WTC11 (cell line): ENCODE measurements at regions not wholly inside any gene's neighbourhood (a gene's known extent, or its start where the extent isn't known, plus 50 kb on each side); places are given as distances from the start of the nearest gene placed in this dataset.

Experiments
- ATAC-seq: fragments of 200-7000 bp; cut with Tn5 transposase; 2 replicates; pipeline ENCODE4 v1.10.0; 2021; ENCODE audit warnings: mild to moderate bottlenecking, moderate library complexity
- CTCF ChIA-PET: fragments of 300-600 bp; sonication (Branson Sonifier 250); formaldehyde crosslinking; loops from one replicate; lab custom pipeline; 2021; ENCODE audit warnings: antibody characterized with exemption; lab: Charles Lee
- POLR2A ChIA-PET: fragments of 350-600 bp; sonication (Branson Sonifier 250); formaldehyde crosslinking; loops from one replicate; lab custom pipeline; 2021; ENCODE audit warnings: antibody characterized with exemption; lab: Charles Lee
- DNase-seq: peaks from one replicate; pipeline ENCODE4 v3.0.0; 2021; ENCODE audit warnings: low spot score
- H3K27ac Mint-ChIP-seq: 2 replicates; pipeline ENCODE4 v1.8.0; 2021; ENCODE audit warnings: mixed read lengths
- H3K27me3 Mint-ChIP-seq: 2 replicates; pipeline ENCODE4 v1.8.0; 2021; ENCODE audit warnings: low read depth, mild to moderate bottlenecking, moderate library complexity, mixed read lengths
- H3K36me3 Mint-ChIP-seq: 2 replicates; pipeline ENCODE4 v1.8.0; 2021; ENCODE audit warnings: mixed read lengths
- H3K4me1 Mint-ChIP-seq: 2 replicates; pipeline ENCODE4 v1.8.0; 2022; ENCODE audit warnings: mixed read lengths
- H3K4me3 Mint-ChIP-seq: 2 replicates; pipeline ENCODE4 v1.8.0; 2021; ENCODE audit warnings: mild to moderate bottlenecking, moderate library complexity, mixed read lengths
- H3K9me3 Mint-ChIP-seq: 2 replicates; pipeline ENCODE4 v1.8.0; 2021; ENCODE audit warnings: mixed read lengths
- ATF1 ChIP-seq: sonication (generic); formaldehyde crosslinking; IDR thresholded peaks from 2 replicates; pipeline ENCODE4 v1.8.1; 2023; ENCODE audit warnings: mild to moderate bottlenecking, moderate library complexity, missing genetic modification reagents
- CBFB ChIP-seq: sonication (generic); formaldehyde crosslinking; IDR thresholded peaks from 2 replicates; pipeline ENCODE4 v1.8.1; 2022; ENCODE audit warnings: mild to moderate bottlenecking, low read depth, missing genetic modification reagents
- ELF4 ChIP-seq: sonication (generic); formaldehyde crosslinking; IDR thresholded peaks from 2 replicates; pipeline ENCODE4 v1.8.1; 2022; ENCODE audit warnings: low read depth, mild to moderate bottlenecking, moderate library complexity, missing genetic modification reagents
- FOXJ3 ChIP-seq: sonication (generic); formaldehyde crosslinking; IDR thresholded peaks from 2 replicates; pipeline ENCODE4 v1.9.0; 2021; ENCODE audit warnings: missing genetic modification reagents, mild to moderate bottlenecking, borderline replicate concordance
- FOXP1 ChIP-seq: sonication (generic); formaldehyde crosslinking; IDR thresholded peaks from 2 replicates; pipeline ENCODE4 v1.8.0; 2022; ENCODE audit warnings: missing genetic modification reagents, mild to moderate bottlenecking, moderate library complexity, borderline replicate concordance
- GRHL2 ChIP-seq: fragments of 250-450 bp; sonication (Bioruptor Pico); IDR thresholded peaks from 2 replicates; pipeline ENCODE4 v1.8.0; 2022; ENCODE audit warnings: mild to moderate bottlenecking, moderate library complexity; ENCODE audit not compliant: insufficient replicate concordance, severe bottlenecking
- GTF2I ChIP-seq: fragments of 250-450 bp; sonication (Bioruptor Pico); conservative IDR thresholded peaks from 2 replicates; pipeline ENCODE4 v1.4.0; 2021; ENCODE audit warnings: mild to moderate bottlenecking
- JAZF1 ChIP-seq: fragments of 250-450 bp; sonication (Bioruptor Pico); IDR thresholded peaks from 2 replicates; pipeline ENCODE4 v1.9.0; 2021; ENCODE audit warnings: moderate library complexity, mild to moderate bottlenecking, inconsistent platforms
- JUN ChIP-seq: sonication (generic); formaldehyde crosslinking; IDR thresholded peaks from 2 replicates; pipeline ENCODE4 v1.8.0; 2023; ENCODE audit warnings: mild to moderate bottlenecking, missing genetic modification reagents
- NFYB ChIP-seq: sonication (generic); formaldehyde crosslinking; conservative IDR thresholded peaks from 2 replicates; pipeline ENCODE4 v1.8.0; 2022; ENCODE audit warnings: low read depth, missing genetic modification reagents
- PRRX2 ChIP-seq: fragments of 250-450 bp; sonication (Bioruptor Pico); IDR thresholded peaks from 2 replicates; pipeline ENCODE4 v1.8.0; 2021; ENCODE audit warnings: mild to moderate bottlenecking
- SP1 ChIP-seq: sonication (generic); formaldehyde crosslinking; conservative IDR thresholded peaks from 2 replicates; pipeline ENCODE4 v1.8.1; 2022; ENCODE audit warnings: missing genetic modification reagents
- ZBTB21 ChIP-seq: sonication (generic); formaldehyde crosslinking; IDR thresholded peaks from 2 replicates; pipeline ENCODE4 v1.8.1; 2023; ENCODE audit warnings: mild to moderate bottlenecking, missing genetic modification reagents, borderline replicate concordance
- ZNF671 ChIP-seq: fragments of 250-450 bp; sonication (Bioruptor Pico); IDR thresholded peaks from 2 replicates; pipeline ENCODE4 v1.8.0; 2021; ENCODE audit warnings: mild to moderate bottlenecking
- TF ChIP-seq, protein P1 (sequence below): sonication (generic); formaldehyde crosslinking; IDR thresholded peaks from 2 replicates; pipeline ENCODE4 v1.8.0; 2022; ENCODE audit warnings: mild to moderate bottlenecking, missing genetic modification reagents
- TF ChIP-seq, protein P2 (sequence below): sonication (generic); formaldehyde crosslinking; IDR thresholded peaks from 2 replicates; pipeline ENCODE4 v1.8.0; 2022; ENCODE audit warnings: mild to moderate bottlenecking, missing genetic modification reagents
- TF ChIP-seq, protein P3 (sequence below): sonication (generic); formaldehyde crosslinking; IDR thresholded peaks from 2 replicates; pipeline ENCODE4 v1.8.0; 2022; ENCODE audit warnings: missing genetic modification reagents
- TF ChIP-seq, protein P4 (sequence below): fragments of 250-450 bp; sonication (Bioruptor Pico); IDR thresholded peaks from 2 replicates; pipeline ENCODE4 v1.9.0; 2021; ENCODE audit warnings: mild to moderate bottlenecking
- TF ChIP-seq, protein P5 (sequence below): sonication (generic); formaldehyde crosslinking; IDR thresholded peaks from 2 replicates; pipeline ENCODE4 v1.8.0; 2023; ENCODE audit warnings: mild to moderate bottlenecking, missing genetic modification reagents
- TF ChIP-seq, protein P6 (sequence below): sonication (generic); formaldehyde crosslinking; IDR thresholded peaks from 2 replicates; pipeline ENCODE4 v1.8.1; 2023; ENCODE audit warnings: mild to moderate bottlenecking, missing genetic modification reagents, moderate library complexity
- TF ChIP-seq, protein P7 (sequence below): fragments of 250-450 bp; sonication (Bioruptor Pico); conservative IDR thresholded peaks from 2 replicates; pipeline ENCODE4 v1.9.0; 2021; ENCODE audit warnings: mild to moderate bottlenecking

DNA sequence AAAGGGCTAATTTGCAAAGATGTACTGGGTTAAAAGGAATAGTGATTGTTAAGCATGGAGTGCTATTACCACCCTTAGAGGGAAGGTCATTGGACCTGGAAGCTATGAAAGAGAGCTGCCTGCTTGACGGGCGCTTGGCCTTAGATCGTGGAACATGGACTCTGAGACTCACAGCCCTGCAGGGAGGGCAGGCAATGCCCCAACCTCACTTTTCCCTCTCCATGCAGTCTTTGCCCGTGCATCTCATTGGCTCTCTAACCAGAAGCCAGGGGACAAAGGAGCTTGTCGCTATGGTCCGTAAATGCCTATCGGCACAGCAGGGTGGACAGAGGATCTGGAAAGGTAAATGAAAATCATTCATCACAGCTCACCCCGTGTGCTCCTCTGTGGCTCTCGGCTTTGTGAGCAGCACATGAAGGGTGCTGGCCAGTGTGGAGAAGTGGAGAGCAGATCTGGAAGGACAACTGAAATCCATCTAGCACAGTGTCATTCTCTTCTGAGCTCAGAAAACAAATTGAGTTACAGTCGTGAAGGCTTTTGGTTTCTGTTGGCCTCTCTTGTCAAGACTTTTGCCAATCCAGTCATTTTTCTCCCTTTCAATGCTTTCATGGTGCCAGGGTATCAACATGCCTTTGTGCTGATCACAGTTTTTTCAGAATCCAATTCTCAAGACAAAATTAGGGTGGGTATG is 186.2 kb downstream of the SNX18 start (continued):
- TF ChIP-seq, protein P1, sequence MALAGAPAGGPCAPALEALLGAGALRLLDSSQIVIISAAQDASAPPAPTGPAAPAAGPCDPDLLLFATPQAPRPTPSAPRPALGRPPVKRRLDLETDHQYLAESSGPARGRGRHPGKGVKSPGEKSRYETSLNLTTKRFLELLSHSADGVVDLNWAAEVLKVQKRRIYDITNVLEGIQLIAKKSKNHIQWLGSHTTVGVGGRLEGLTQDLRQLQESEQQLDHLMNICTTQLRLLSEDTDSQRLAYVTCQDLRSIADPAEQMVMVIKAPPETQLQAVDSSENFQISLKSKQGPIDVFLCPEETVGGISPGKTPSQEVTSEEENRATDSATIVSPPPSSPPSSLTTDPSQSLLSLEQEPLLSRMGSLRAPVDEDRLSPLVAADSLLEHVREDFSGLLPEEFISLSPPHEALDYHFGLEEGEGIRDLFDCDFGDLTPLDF (CRISPR knock-in tag) = no peak
- TF ChIP-seq JAZF1 (no peak), NFYB (no peak), ZBTB21 (CRISPR knock-in tag) (no peak), ELF4 (no peak), SP1 (CRISPR knock-in tag) (no peak)
- TF ChIP-seq, protein P2, sequence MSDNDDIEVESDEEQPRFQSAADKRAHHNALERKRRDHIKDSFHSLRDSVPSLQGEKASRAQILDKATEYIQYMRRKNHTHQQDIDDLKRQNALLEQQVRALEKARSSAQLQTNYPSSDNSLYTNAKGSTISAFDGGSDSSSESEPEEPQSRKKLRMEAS = no peak

DNA sequence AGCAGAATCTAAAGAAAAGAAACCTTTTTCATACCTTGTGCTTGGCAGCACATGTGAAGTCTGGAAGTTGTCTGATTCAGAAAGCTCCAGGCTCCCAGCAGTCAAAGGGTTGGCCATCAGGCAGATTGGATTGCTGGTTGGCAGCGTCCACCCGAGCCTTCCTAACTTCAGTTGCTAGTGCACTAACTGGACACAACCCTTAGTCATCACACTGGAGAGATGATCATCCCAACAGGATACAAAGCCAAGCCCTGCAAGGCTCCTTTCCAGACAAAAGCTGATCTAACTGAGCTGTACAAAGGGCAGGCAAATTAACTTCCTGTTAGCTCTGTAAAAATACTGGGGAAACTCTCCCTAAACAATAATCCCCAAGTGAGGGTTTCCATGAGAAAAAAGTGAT is 185.6 kb downstream of the SNX18 start:
- no peaks in the 10 kb centered on the region for H3K9me3 Mint-ChIP-seq
- H3K4me3 Mint-ChIP-seq = no peak overlapping the region
- H3K4me1 Mint-ChIP-seq = peaks cover 12% of the 10 kb centered on the region
- POLR2A ChIA-PET = no interaction called here
- no peak for DNase-seq
- H3K27me3 Mint-ChIP-seq = no peaks in the 10 kb centered on the region; the same call in 1 of the 2 replicates
- peak; percentile 38 for ATAC-seq
- CTCF ChIA-PET = interaction anchor here (1.4 kb wide), 1 partner anchor 459 kb away, joined by 3 read pairs; no protein-coding TSS in a partner anchor
- no peak overlapping the region for H3K27ac Mint-ChIP-seq
- no peaks in the 10 kb centered on the region for H3K36me3 Mint-ChIP-seq
- TF ChIP-seq CBFB (no peak), GTF2I (CRISPR knock-in tag) (no peak), FOXP1 (CRISPR knock-in tag) (no peak), SP1 (CRISPR knock-in tag) (no peak), GRHL2 (CRISPR knock-in tag) (no peak), ATF1 (CRISPR knock-in tag) (no peak), FOXJ3 (CRISPR knock-in tag) (no peak), PRRX2 (CRISPR knock-in tag) (no peak), JUN (CRISPR knock-in tag) (no peak), ZNF671 (CRISPR knock-in tag) (no peak)
- TF ChIP-seq, protein P3, sequence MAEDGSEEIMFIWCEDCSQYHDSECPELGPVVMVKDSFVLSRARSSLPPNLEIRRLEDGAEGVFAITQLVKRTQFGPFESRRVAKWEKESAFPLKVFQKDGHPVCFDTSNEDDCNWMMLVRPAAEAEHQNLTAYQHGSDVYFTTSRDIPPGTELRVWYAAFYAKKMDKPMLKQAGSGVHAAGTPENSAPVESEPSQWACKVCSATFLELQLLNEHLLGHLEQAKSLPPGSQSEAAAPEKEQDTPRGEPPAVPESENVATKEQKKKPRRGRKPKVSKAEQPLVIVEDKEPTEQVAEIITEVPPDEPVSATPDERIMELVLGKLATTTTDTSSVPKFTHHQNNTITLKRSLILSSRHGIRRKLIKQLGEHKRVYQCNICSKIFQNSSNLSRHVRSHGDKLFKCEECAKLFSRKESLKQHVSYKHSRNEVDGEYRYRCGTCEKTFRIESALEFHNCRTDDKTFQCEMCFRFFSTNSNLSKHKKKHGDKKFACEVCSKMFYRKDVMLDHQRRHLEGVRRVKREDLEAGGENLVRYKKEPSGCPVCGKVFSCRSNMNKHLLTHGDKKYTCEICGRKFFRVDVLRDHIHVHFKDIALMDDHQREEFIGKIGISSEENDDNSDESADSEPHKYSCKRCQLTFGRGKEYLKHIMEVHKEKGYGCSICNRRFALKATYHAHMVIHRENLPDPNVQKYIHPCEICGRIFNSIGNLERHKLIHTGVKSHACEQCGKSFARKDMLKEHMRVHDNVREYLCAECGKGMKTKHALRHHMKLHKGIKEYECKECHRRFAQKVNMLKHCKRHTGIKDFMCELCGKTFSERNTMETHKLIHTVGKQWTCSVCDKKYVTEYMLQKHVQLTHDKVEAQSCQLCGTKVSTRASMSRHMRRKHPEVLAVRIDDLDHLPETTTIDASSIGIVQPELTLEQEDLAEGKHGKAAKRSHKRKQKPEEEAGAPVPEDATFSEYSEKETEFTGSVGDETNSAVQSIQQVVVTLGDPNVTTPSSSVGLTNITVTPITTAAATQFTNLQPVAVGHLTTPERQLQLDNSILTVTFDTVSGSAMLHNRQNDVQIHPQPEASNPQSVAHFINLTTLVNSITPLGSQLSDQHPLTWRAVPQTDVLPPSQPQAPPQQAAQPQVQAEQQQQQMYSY (CRISPR knock-in tag) = no peak
- TF ChIP-seq, protein P2 = no peak
- TF ChIP-seq, protein P4, sequence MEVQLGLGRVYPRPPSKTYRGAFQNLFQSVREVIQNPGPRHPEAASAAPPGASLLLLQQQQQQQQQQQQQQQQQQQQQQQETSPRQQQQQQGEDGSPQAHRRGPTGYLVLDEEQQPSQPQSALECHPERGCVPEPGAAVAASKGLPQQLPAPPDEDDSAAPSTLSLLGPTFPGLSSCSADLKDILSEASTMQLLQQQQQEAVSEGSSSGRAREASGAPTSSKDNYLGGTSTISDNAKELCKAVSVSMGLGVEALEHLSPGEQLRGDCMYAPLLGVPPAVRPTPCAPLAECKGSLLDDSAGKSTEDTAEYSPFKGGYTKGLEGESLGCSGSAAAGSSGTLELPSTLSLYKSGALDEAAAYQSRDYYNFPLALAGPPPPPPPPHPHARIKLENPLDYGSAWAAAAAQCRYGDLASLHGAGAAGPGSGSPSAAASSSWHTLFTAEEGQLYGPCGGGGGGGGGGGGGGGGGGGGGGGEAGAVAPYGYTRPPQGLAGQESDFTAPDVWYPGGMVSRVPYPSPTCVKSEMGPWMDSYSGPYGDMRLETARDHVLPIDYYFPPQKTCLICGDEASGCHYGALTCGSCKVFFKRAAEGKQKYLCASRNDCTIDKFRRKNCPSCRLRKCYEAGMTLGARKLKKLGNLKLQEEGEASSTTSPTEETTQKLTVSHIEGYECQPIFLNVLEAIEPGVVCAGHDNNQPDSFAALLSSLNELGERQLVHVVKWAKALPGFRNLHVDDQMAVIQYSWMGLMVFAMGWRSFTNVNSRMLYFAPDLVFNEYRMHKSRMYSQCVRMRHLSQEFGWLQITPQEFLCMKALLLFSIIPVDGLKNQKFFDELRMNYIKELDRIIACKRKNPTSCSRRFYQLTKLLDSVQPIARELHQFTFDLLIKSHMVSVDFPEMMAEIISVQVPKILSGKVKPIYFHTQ (CRISPR knock-in tag) = no peak
- TF ChIP-seq, protein P5, sequence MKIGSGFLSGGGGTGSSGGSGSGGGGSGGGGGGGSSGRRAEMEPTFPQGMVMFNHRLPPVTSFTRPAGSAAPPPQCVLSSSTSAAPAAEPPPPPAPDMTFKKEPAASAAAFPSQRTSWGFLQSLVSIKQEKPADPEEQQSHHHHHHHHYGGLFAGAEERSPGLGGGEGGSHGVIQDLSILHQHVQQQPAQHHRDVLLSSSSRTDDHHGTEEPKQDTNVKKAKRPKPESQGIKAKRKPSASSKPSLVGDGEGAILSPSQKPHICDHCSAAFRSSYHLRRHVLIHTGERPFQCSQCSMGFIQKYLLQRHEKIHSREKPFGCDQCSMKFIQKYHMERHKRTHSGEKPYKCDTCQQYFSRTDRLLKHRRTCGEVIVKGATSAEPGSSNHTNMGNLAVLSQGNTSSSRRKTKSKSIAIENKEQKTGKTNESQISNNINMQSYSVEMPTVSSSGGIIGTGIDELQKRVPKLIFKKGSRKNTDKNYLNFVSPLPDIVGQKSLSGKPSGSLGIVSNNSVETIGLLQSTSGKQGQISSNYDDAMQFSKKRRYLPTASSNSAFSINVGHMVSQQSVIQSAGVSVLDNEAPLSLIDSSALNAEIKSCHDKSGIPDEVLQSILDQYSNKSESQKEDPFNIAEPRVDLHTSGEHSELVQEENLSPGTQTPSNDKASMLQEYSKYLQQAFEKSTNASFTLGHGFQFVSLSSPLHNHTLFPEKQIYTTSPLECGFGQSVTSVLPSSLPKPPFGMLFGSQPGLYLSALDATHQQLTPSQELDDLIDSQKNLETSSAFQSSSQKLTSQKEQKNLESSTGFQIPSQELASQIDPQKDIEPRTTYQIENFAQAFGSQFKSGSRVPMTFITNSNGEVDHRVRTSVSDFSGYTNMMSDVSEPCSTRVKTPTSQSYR (CRISPR knock-in tag) = no peak
- TF ChIP-seq, protein P6, sequence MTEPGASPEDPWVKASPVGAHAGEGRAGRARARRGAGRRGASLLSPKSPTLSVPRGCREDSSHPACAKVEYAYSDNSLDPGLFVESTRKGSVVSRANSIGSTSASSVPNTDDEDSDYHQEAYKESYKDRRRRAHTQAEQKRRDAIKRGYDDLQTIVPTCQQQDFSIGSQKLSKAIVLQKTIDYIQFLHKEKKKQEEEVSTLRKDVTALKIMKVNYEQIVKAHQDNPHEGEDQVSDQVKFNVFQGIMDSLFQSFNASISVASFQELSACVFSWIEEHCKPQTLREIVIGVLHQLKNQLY = no peak
- TF ChIP-seq, protein P7, sequence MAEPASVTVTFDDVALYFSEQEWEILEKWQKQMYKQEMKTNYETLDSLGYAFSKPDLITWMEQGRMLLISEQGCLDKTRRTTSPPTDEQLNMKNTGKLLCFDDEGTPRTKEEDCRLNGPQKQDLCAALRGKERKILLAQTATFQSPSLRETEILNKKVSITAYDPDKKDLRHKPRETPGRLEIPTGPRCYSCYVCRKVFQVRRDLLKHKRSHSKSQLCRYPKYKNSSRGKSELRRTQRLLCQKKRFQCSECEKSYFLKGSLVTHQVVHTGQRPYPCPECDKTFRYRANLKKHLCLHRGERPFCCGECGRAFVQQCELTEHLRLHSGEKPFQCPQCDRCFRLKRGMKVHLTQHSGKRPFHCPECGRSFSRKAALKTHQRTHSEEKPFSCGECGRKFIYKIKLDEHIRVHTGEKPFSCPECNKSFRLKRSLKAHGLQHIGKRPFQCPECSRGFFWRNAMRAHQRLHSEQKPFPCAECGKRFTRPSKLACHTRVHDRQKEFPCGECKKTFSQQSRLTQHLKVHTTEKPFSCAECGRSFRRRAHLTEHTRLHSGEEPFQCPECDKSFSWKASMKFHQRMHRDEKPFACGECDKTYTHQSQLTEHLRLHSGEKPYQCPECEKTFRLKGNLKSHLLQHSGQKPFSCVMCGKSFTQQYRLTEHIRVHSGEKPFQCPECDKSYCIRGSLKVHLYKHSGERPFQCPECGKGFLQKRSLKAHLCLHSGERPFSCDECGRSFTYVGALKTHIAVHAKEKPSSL (CRISPR knock-in tag) = no peak
